IPS DF 4.7 (cell line): ENCODE measurements at regions not wholly inside any gene's neighbourhood (a gene's known extent, or its start where the extent isn't known, plus 50 kb on each side); places are given as distances from the start of the nearest gene placed in this dataset.
"Not testable (repeated sequence)": the region's sequence is repeated elsewhere in the genome, so short reads cannot be mapped to it uniquely, and the experiment has no call there.

Experiments
- DNase-seq: peaks from one replicate; pipeline ENCODE4 v3.0.0-alpha.2; 2013; ENCODE audit warnings: low spot score; ENCODE audit errors: extremely low read depth

- DNase-seq = no peak
Observed at GRCh38 chr13:97719736-97720135, 233.7 kb upstream of the IPO5 start.

- no peak for DNase-seq
Observed at GRCh38 chr13:97720896-97721295, 232.6 kb upstream of the IPO5 start.

GRCh38 chr13:97723655-97724054, 229.8 kb upstream of the IPO5 start:
- no peak for DNase-seq

DNA sequence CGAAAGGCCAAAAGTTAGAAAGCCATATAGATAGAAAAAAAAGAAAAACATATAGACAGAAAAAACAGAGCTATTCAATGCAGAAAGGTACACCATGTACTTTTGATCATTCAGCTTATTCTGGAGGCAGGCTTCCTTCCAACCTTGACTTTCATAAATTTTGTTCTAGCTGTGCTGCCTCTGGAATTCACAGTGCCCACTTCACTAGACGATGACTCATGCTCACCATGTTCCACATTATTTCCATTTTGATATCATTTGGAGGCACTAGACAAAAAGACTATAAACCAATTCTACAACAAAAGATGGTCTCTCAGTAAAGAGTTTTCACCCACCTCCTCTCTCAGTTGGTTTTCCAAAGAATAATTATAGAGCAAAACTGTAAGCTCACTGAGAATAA, 229.0 kb upstream of the IPO5 start:
- DNase-seq = no peak

- DNase-seq = no peak
Observed at GRCh38 chr13:97726664-97727280, 226.7 kb upstream of the IPO5 start.

DNA sequence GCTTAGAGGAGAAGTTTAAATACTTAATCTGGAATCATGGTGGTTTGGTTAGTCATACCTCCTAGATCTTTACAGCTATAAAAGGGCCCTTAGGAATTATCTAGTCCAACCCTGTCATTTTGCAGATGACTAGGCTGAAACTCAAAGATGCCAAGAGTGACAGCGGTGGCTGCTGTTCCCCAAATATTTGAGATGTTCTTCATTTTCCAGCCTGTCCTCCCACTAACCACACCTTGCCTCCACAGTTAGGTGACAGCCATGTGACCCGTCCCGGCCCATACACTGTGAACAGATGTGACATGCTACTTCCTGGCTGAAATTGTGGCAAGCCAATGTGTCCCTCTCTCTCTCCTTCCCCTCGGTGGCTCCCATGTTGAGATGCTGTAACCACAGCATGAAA, 225.5 kb upstream of the IPO5 start:
- DNase-seq = no peak

DNA sequence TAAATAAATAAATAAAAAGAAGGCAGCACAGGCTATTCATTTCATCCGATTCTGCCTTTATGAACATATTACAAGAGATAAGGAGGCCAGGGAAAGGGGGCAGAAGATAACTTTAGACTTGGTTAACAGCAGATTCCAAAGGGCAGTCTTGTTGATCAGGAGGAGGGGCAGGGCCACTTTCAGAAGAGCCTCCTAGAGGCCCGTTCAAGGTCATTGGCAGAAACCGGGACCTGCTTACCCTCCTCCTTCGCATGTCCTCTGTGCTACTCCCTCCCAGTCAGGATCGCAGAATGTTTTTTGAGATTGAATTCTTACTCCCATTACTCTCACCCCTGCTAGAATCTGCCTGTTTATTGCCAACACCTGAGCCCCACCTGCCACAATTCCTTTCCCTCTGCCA, 217.0 kb upstream of the IPO5 start:
- DNase-seq = no peak

DNA sequence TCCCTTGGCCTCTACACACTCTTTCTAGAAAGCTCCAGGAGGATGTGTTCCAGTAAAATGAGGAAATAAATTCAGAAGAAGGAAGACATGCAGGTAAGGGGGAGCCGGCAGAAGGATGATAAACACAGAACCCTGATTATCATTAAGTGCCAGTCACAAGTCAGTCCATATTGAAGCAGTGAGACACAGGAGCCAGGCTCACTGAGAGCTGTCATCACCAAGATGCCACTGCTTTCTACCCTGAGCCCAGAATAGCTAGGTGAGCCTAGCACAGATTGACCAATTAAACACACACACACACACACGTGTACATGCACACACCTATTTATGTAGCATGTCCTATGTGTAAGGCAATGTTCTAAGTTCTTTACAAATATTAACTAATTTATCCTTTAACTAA, 211.4 kb upstream of the IPO5 start:
- no peak for DNase-seq

DNA sequence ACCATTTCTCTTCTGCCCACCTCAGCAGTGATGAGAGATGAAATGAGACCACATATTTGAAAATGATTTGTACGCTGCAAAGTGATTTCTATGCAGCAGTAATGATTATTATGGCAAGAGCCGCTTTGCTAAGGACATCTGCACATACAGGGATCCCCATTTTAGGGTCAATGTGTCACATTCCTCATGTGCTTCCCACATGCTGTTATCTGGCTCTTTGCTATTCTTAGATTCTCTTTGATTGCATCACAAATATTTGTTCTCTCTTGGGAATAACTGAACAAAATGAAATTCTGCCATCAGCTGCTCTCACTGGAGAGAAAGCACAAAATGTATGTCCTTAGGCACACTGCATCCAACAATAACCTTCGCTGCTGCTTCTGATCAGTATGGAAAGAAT, 209.5 kb upstream of the IPO5 start:
- no peak for DNase-seq

- no peak for DNase-seq
Observed at GRCh38 chr13:97746649-97747048, 206.8 kb upstream of the IPO5 start.

DNA sequence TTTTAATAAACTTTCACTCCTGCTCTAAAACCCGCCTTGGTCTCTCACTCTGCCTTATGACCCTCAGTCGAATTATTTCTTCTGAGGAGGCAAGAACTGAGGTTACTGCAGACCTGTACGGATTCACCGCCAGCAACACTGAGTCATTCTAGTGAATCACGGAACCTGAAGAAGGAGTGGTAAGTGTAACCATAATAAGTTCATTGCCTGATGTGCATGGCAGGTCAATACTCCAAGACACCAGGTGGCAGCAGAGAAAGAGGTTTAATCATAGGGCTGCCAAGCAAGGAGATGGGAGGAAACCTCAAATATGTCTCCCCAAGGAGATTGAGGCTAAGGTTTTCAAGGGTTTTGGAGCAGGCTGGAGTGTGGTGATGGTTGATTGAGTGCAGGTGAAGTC, 204.3 kb upstream of the IPO5 start:
- DNase-seq = no peak

DNA sequence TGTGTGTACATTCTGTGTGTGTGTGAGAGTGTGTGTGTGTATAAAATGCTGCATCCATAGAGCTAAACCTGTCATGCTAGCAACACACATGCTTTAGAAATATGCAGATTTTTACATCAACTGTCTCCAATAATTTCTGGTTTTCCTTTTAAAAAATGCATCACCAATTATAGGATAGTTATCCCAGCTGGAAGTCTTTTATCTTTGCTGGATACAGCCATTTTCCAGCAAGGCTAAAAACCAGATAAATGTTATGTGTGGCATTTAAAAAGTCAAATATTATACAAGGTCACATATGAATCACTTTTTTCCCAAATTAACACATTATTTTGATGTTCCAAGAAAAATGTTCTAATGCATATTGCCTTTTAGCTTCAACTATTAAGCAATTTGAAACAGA, 202.0 kb upstream of the IPO5 start:
- no peak for DNase-seq

GRCh38 chr13:97752961-97753668, 200.4 kb upstream of the IPO5 start:
- no peak for DNase-seq

DNA sequence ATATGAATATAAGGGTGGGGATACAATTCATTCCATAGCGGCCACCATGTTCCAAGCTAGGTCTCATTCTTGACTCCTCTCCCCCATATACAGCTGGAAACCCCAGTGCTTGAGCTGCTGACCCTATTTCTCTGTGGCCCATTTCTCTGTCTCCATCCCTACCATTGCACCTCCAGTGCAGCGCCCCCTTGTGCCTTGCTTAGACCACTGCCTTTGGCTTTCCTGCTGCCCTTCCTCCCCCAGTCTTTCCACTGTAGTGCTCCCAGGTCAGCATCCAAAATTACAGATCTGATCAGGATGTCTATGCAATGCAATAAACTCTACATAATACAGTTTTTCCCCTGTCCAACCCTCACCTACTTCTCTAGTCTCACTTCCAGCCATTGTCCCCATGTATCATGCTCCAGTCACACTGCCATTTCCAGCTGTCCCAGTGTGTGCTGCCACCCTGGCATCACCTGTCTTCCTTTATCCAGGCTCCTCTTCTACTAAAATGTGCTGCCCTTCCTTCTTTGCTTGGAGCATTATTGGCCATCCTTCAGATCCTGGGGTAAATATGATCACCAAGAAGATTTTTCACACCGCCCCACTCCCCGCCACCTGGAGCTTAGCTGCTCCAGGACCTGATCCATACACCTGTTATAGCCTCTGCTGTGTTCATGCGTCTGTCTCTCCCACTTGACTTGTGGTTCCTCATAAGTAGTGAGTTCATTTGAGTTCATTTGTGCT, 199.4 kb upstream of the IPO5 start:
- no peak for DNase-seq

DNA sequence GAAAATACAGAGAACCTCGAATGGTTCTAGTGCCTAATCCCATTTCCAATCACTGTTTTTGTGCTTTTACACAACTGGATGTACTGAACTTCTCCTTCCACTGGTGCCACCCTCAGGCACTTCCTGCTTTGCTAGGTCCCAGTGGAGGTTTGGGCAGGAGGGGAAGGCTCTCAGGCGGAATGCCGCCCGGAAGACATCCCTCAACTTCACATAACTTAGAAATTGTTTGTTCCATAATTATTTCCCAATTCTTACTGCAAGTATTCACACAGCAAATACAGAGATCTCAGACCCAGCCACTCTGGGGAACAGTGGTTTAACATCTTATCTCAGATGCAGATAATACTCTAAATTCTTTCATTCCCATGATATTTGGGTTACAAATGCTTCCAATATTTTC, 195.7 kb upstream of the IPO5 start:
- no peak for DNase-seq

DNA sequence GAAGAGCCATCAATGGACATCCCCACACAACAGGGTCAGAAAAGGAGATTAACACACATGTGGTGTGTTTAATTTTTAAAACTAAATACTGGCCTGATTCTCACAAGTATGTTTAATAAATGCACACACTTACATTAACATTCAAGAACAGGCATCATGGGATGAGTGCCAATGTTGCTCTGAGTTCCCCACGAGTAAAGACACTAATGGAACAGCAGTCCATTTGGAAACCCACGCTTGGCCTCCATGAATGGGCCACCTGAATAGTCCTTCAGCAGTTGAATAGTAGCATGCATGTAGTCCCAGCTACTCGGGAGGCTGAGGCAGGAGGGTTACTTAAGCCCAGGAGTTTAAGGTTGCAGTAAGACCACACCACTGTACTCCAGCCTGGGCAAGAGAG, 195.2 kb upstream of the IPO5 start:
- DNase-seq = no peak

- DNase-seq = no peak
Observed at GRCh38 chr13:97761796-97762540, 191.5 kb upstream of the IPO5 start.

DNA sequence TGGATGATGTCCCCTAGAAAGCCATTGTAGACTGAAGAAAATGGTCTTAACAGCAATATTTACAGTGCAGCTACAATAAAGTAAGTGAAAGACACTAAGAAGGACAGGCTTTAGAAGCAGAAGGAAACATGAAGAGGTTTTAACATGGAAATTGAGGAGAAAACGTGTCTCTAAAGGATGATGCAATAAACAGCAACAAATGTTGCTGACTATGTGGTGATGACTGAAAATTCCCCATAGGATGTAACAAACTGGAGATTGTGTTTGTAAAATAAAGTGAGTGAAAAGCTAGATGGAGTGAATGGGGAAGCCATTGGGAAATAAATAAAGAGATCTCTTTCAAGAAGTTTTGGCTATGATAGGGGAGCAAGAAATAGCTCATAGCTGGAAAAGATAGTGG, 186.7 kb upstream of the IPO5 start:
- no peak for DNase-seq

GRCh38 chr13:97768134-97768533, 185.3 kb upstream of the IPO5 start:
- DNase-seq = no peak

DNA sequence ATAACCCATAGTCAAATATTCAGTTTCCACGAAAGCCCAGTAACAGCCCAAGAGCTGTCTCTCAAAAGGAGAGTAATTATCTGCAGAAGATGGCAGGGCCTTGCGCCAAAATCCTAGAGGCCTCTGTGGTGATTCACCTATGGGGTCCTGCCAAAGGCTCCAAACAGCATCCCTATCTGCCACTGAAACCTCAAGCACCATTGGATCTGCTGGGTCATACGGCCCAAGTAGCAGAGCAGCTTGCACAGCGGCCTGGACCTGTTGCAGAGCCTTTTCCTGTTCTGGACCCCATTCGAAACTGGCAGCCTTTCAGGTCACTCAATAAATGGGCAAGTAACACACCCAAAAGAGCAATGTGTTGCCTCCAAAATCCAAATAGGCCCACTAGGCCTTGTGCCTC, 183.2 kb upstream of the IPO5 start:
- DNase-seq = not testable (repeated sequence)

GRCh38 chr13:97772466-97772865, 181.0 kb upstream of the IPO5 start:
- DNase-seq = not testable (repeated sequence)
